ENCODE measurements at regions not wholly inside any gene's neighbourhood (a gene's known extent, or its start where the extent isn't known, plus 50 kb on each side); places are given as distances from the start of the nearest gene placed in this dataset.

DNA sequence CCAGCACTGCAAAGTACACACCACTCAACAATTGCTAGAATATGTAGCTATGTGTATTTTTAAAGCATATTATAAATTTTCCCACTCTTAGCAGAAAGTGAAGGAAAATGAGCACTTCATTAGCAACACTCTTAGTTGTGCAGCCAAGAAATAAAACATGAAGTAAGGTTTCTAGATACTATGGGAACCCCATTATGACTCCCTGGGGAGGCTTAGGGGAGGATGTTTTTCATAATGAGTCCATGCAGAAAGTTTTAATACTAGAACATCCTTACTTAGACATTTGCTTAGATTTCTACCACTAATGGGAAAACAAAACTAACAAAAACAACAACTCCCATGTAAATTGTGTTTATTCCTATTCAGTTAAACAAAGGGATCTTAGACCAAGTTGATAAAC, 148.4 kb upstream of the HDAC9 start:
- TF ChIP-seq, protein P1, sequence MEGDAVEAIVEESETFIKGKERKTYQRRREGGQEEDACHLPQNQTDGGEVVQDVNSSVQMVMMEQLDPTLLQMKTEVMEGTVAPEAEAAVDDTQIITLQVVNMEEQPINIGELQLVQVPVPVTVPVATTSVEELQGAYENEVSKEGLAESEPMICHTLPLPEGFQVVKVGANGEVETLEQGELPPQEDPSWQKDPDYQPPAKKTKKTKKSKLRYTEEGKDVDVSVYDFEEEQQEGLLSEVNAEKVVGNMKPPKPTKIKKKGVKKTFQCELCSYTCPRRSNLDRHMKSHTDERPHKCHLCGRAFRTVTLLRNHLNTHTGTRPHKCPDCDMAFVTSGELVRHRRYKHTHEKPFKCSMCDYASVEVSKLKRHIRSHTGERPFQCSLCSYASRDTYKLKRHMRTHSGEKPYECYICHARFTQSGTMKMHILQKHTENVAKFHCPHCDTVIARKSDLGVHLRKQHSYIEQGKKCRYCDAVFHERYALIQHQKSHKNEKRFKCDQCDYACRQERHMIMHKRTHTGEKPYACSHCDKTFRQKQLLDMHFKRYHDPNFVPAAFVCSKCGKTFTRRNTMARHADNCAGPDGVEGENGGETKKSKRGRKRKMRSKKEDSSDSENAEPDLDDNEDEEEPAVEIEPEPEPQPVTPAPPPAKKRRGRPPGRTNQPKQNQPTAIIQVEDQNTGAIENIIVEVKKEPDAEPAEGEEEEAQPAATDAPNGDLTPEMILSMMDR (IDR thresholded peaks at IDR 0.05; ENCODE audit: extremely low read depth in 1 of 2, insufficient read depth in 1 of 2, low read depth in 1 of 2, low read length in 2 of 2): no peak
- TF ChIP-seq POLR2A (IDR thresholded peaks at IDR 0.05; ENCODE audit: low read depth, low read length): no peak

Data from endothelial cell of umbilical vein (primary cell).